ENCODE measurements at regions not wholly inside any gene's neighbourhood (a gene's known extent, or its start where the extent isn't known, plus 50 kb on each side); places are given as distances from the start of the nearest gene placed in this dataset.

GRCh38 chr4:123826896-123827295 lies 430.3 kb downstream of the SPRY1 start:
- TF ChIP-seq CTCF (conservative IDR thresholded peaks at IDR 0.05 in 1 of 2, IDR thresholded peaks at IDR 0.05 in 1 of 2; ENCODE audit: extremely low read depth in 1 of 2, insufficient read depth in 1 of 2, low read depth in 1 of 2, low read length in 2 of 2) = no peak
- TF ChIP-seq EZH2 (IDR thresholded peaks at IDR 0.05; ENCODE audit: borderline replicate concordance, low read length) = no peak
